Suprapubic skin (tissue), 4 donors: ENCODE measurements at regions not wholly inside any gene's neighbourhood (a gene's known extent, or its start where the extent isn't known, plus 50 kb on each side); places are given as distances from the start of the nearest gene placed in this dataset.

Experiments used
- CTCF ChIP-seq, 2 donors: fragments of 200-600 bp in 1 of 2; fragments of 450-650 bp in 1 of 2; sonication (generic) in 1 of 2; IDR thresholded peaks; one replicate each; pipeline ENCODE4 v1.5.1; 2016 to 2019; ENCODE audit warnings: antibody characterized with exemption in 2 of 2, mild to moderate bottlenecking in 1 of 2, moderate library complexity in 1 of 2
- EP300 ChIP-seq: sonication (generic); formaldehyde crosslinking; IDR thresholded peaks from one replicate; pipeline ENCODE4 v1.6.1; 2017; ENCODE audit warnings: antibody characterized with exemption
- POLR2A ChIP-seq, 2 donors: fragments of 450-650 bp; IDR thresholded peaks; one replicate each; pipeline ENCODE4 v1.6.1; 2017; ENCODE audit warnings: antibody characterized with exemption in 2 of 2, mild to moderate bottlenecking in 2 of 2, moderate library complexity in 2 of 2
- POLR2AphosphoS5 ChIP-seq, 3 donors: sonication (generic); formaldehyde crosslinking; IDR thresholded peaks; one replicate each; pipeline ENCODE4 v1.6.1; 2017; ENCODE audit warnings: antibody characterized with exemption in 3 of 3

GRCh38 chr12:24728826-24729225 lies 220.1 kb downstream of the BCAT1 start:
- TF ChIP-seq CTCF (IDR thresholded peaks at IDR 0.05) (no peak), POLR2A (IDR thresholded peaks at IDR 0.05) (no peak), POLR2AphosphoS5 (IDR thresholded peaks at IDR 0.05) (no peak), EP300 (no peak)
